ENCODE measurements at regions not wholly inside any gene's neighbourhood (a gene's known extent, or its start where the extent isn't known, plus 50 kb on each side); places are given as distances from the start of the nearest gene placed in this dataset.

DNA sequence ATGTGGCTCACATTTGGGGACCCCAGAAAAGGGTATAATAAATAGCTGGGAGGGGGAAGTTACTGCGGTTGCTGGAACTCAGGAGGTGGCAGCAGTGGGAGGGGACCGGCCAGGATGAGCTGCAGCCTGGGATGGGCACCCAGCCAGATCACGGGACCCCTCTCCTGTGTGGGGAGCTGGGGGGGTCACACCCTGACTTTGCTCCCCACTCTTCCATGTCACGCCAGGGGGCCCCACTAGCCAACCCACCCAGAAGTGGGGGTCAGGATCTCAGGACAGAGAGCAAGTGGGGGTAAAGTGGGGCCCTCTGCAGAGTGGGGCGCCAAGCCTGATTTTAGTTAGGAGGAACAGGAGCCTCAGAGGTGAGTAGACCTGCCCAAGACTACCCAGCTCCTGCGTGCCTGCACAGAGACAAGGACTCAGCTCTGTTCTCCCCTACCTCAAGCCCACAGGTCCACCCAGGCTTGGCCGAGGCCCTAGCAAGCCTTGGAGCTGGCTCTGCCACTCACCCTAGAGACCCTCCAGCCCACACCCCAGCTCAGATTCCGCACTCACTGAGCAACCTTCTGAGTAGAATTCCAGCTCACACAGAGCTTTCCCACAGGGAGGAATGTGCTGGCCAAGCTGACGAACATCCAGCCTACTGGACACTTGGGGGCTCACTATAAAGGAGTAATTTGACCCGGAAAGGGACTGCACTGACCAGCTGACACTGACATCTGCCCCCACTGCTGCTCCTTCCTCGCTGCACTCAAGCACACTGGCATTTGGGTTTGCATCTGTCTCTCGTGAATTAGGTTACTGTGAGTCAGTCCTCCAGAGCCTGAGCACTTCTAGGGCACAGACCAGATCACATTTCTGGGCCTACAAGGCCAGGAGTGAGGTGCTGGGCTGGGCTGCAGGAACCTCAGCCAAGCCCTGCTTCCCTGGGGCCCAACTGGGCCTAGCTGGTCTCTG, 310.1 kb downstream of the C16orf95 start:
- DNase-seq (no peak), ATAC-seq (no peak)
- intact Hi-C loops (cut with micrococcal nuclease): no loop called here

DNA sequence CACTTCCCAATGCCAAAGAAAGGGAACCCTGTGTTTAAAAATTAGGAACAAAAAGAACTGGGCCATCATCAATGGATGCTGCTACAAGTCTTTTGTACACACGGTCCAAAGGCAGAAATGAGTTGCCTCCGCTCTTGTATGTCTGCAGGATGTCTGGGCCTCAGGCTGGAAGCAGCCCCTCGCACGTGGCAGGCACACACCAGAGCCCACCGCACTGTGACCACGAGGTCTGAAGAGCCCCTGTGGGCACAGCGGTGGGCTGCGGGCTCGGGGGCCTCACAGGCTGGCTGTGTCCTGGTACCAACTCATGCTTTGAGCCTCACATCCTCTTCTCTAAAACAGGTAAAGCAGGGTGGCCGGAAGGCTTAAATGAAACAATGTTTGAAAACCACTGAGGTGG, 309.3 kb downstream of the C16orf95 start:
- intact Hi-C loops (cut with micrococcal nuclease): no loop called here
- ATAC-seq (no peak), DNase-seq (no peak)

DNA sequence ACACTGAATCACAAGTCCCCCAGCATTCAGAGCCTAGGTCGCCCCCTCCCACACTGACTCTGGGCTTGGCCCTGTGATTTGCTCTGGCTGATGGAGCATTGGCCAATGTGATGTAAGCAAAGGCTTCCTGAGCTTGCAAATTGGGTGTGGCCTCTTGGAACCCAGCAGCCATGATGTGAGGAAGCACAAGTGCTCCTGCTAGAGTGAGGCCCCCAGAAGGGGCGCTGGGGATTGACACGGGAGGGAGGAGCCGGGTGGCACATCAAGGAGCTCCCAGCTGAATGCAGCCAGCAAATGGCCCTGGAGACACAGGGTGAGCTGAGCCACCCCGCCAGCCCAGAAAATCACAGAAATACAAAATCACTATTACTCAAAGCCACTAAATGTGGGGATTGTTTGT, 308.5 kb downstream of the C16orf95 start:
- DNase-seq: no peak
- no peak for ATAC-seq
- intact Hi-C loops (cut with micrococcal nuclease): no loop called here

DNA sequence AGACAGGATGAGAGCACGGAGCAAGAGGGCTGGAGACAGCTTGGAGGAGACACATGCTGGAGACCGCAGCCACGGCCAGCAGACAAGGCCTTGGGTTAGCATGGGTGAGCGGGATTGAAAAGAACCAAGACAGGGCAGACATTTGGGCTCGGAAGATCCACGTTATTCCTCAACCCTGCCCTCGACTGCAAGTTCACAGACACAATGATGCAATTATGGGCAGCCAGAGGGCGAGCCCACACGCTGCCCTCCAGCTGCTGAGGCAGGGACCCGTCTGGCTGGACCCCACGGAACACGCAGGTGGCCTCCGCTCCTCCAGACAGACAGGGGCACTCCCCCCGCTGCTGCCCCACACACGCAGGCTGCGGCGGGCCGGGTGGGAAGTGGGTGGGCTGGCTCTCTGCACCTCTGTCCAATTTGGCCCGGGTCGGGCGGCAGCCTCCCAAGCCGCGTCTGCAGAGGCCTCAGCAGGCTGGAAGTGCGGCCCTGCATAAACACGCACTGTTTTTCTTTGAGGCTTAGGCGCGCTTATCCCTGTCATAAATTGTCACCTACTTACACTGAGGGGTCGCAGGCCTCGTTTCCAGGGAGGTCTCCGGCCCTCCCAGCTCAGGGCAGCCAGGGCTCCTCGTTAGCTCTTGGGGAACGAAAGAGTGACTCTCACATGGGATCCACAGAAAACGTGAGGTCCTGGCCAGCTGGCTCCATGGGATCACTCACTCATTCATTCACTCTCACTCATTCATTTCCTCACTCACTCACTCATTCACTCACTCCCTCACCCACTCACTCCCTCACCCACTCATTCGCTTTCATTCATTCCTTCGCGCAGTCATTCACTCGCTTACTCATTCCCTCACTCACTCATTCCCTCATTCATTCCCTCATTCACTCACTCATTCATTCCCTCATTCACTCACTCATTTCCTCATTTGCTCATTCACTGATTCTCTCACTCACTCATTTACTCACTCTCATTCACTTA, 303.9 kb downstream of the C16orf95 start:
- intact Hi-C loops (cut with micrococcal nuclease): no loop called here
- peak; percentile 77 for ATAC-seq
- peak; percentile 49 for DNase-seq

DNA sequence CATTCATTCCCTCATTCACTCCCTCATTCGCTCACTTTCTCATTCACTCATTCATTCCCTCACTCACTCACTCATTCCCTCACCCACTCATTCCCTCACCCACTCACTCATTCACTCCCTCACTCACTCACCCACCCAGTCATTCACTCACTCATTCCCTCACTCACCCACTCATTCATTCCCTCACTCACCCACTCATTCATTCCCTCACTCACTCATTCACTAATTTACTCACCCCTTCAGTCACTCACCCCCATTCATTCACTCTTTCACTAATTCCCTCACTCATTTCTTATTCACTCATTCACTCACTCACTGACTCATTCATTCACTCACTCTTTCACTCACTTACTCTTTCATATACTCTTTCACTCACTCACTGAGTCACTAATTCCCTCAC, 303.1 kb downstream of the C16orf95 start:
- DNase-seq (no peak), ATAC-seq (no peak)
- intact Hi-C loops (cut with micrococcal nuclease): no loop called here

DNA sequence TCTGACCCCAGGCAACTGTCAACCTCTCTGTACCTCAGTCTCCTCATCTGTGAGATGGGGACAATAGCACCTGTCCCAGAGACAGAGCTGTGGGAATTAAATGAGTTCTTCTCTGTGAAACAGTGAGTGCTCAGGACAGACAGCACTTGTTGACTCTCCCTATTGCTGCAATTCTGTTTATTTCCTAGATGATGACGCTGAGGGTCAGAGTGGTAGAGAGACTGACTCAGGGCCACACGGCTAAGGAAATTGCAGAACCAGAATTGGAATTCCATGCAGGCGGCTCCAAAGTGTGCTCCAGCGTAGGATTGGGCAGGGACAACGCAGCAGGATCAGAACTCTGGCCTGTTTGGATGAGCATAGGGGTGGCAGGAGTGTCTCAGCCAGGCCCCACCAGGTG, 302.2 kb downstream of the C16orf95 start:
- ATAC-seq: no peak
- intact Hi-C loops (cut with micrococcal nuclease): no loop called here
- no peak for DNase-seq

DNA sequence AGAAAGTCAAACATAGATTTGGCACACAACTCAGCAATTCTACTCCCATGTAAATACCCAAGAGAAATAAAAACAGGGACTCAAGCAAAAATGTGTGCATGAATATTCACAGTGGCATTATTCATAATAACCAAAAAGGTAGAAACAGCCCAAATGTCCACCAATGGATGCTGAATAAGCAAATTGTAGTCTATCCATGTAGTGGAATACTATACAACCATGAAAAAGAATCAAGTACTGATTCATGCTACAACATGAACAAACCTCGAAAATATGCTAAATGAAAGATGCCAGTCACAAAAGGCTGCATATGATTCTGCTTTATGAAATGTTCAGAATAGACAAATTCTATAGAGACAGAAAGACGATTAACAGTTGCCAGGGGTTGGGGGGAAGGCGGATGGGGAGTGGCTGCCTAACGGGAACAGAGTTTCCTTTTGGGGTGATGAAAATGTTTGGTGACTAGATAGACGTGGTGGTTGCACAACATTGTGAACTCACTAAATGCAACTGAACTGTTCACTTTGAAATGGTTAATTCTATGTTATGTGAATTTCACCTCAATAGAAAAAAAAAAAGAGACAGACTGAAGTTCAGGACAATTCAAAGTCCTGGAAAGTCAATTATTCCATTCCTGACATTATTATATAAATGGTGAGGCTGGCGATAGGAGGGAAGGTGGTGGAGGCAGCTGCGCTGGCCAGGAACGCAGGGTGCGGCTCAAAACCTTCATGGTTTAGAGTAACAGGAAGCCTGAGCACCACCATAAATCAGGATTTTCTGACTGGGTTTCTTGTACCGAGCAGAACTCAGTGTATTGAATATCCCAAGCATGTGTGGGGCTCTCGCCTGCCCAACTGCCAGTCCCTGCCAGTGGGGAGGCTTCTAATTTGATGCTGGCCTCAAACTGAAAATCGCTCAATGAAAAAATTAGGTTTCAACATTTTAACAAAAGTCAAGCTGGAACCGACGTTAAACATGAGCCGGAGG, 300.9 kb downstream of the C16orf95 start:
- DNase-seq (no peak), ATAC-seq (no peak)
- intact Hi-C loops (cut with micrococcal nuclease): no loop called here

DNA sequence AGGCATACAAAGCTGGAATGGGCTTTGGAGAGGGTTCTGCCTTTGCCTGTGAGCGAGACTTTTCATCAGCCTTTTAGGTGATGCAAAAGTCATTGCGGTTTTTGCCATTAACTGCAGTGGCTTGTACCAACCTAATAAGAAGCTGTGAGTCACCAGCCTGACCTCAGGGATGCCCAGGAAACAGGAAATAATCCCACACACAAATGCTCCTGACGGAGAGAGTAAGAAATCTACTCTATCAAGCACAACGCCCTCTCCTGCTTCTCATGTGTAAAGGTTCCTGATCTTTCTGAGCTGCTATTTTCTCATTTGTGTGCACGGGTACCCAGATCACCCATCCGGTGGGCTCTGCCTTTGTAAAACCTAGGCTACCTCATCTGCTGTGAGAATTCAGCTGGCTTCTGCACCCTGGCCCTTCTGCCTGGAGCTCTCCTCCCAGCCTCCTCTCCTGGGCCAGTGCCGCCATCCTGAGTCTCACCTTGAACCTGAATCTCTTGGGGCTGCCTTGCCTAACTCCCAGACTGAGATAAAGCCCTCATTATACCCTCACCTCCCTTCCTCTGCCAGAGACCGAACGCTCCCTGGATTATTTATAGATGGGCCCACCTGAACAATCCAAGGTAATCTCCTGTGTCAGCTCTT, 299.7 kb downstream of the C16orf95 start:
- no peak for DNase-seq
- ATAC-seq: no peak
- intact Hi-C loops (cut with micrococcal nuclease): no loop called here

DNA sequence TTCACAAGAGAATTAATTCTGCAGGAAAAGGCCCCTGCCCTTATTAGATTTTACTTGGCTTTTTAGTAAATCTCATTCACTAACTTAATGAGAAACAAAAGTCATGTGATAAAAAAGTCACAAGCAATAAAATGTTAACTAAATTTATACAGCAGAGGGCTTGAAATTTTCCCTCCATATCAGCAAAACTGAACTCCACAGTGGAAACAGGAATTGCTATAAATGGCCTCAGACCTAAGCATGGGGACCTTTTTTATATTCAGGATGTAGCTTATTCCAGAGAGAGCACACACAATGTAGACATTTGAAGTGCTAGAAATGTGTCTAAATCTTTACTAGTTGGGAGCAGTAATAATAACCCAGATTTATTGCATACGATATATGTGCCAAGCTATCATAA, 291.5 kb downstream of the C16orf95 start:
- no peak for ATAC-seq
- intact Hi-C loops (cut with micrococcal nuclease): no loop called here
- DNase-seq: no peak

DNA sequence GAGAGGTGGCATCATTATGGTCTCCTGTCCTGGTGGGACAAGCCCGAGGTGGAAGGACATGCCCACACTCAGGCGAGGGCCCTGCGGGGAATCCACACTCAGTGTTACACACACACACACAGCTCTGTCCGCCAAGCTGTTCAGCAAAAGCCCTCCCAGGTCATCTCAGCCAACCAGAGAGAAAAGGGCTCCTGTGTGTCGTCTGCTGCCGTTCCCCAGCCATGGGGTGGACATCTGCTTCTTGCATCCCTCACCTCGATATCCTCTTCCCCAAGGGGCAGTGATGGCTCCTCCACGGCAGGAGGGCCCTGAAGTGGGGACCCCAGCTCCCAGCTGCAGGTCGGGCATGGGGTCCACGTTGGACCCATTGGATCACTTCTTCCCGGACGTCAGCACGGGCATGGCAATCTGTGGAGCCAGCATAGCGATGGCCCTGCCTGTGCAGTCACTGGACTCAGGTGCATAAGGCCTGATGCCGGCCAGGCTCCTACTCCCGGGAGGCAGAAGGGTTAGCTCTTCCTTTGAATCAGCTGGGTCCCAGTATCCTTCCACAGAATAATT, 290.1 kb downstream of the C16orf95 start:
- intact Hi-C loops (cut with micrococcal nuclease): no loop called here
- DNase-seq (no peak), ATAC-seq (no peak)

DNA sequence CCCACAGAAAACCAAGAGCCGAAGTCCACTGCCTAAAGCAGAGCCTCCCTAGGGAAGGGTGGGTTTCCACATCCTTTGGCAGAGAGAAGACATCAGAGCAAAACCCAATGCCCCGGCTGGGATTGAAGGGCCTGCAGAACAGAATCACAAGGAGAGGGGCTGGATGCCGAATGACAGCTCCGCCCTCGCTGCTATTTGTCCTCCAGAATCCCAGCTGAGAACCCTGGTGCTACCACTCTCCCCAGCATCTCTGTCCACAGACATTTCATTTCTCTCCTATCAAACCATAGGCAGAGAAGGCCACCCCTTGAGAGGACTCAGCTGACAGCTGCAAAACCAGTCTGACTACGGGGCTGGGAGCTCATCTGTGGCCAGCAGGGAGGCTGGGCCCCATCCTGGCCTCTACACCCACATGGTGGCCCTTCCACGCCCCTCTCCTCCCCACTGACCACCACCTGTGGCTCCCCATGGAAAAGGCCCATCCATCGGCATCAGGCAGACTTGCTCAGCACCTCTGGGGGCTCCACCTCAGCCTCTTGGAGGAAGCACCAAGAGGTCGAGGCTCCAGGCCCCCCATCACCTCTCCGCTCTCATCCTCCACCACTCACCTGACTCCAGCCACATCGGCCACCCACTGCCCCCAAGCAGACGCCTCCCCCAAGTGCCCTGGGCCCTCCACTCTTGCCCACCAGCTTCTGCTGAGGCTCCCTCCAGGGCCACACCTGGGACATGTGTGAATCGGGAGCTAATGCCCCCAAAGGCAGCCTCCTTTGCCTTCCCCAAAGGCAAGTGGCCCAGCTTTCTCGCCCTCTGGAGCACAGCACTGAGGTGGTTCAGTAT, 288.5 kb downstream of the C16orf95 start:
- no peak for DNase-seq
- ATAC-seq: no peak
- intact Hi-C loops (cut with micrococcal nuclease): no loop called here

DNA sequence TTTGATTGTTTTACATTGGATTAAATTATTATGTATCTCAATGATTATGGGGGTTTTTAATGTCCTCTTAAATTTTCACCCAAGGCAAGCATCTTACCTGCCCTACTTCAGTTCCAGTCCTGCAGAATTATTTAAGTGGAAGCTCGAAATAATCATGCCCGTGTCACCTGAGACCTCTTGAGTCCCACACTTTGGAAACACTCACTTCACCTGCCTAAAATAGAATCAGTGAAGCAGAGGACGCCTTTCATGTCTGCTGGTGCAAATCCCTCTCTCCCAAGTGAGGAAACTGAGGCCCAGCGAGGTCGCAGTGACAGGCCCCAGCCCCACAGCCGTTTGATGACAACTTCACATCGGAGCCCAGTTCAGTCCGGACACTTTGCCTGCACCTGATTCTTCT, 284.6 kb downstream of the C16orf95 start:
- ATAC-seq (peak; percentile 72), DNase-seq (no peak)
- intact Hi-C loops (cut with micrococcal nuclease): no loop called here

DNA sequence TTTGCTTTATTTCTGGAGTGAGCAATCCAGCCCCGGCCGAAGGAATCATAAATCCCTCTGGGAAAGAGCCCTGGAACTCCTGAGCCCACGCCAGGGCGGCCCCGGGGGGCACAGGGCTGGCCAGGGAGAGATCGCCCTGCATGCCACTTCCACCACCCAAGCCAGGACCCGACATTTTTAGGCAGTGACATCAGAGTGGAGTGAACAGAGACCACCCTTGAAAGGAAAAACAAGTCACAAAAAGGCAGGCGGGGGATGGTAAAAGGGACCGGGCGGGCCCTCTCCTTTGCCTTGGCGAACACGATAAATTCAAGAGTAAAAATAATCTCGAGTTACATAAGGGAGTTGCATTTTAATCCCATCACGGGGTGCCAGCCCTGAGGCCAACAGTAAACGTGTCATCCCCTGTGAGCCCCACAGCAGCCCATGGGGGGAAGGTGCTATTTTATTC, 284.1 kb downstream of the C16orf95 start:
- intact Hi-C loops (cut with micrococcal nuclease): no loop called here
- peak; percentile 71 for ATAC-seq
- DNase-seq: no peak

DNA sequence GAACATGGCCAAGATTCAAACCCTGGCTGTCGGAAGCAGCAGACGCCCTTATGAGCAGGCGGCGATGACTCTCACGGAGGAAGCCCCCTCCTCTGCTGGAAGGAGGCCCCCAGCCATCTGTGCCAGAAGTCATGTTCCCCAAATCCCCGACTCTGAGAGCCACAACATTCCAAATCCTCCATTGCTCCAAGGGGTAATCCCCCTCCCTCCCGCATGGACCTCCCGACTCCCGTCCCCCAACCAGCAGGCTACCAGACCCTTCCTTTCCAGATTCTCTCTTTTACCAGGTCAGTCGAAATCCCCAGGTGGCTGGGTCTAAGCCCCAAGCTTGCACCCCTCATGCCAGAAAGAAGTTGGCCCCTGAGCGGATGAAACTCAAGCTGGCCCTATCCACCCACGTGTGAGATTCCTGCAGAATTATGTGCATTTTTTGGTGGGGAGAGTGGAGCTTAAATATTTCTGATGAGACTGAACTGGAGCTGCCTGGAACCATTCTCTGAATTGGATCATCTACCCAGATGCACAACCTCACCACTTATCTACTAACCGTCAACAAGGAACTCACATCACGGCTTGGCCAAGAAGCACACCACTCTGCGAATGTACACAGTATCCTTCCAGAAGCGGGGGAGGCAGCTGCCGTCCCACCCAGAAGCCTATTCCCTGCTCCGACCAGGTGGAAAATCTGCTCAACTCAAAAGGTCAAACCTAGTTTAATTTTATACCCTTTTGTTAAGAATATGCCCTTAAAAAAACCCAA, 283.5 kb downstream of the C16orf95 start:
- DNase-seq (peak; percentile 67), ATAC-seq (peak; percentile 84)
- intact Hi-C loops (cut with micrococcal nuclease): no loop called here

DNA sequence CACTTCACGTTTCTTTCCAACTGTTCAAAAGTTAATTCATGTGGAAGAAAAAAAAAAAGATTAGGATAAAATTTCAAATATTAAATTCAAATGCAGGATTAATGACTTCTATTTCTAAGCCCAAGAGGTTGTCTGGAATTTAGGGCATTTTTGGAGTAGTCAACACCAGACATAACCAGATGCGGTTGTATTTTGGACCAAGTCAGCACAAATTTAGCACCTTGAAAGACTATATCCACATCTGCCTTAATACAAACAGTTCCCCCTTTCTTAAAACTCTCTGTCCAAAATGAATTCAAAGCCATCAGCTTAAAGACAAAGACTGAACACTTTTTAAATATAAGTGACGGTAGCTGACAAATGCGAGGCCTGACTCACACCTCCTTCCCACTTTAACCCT, 282.9 kb downstream of the C16orf95 start:
- DNase-seq (no peak), ATAC-seq (no peak)
- intact Hi-C loops (cut with micrococcal nuclease): no loop called here

DNA sequence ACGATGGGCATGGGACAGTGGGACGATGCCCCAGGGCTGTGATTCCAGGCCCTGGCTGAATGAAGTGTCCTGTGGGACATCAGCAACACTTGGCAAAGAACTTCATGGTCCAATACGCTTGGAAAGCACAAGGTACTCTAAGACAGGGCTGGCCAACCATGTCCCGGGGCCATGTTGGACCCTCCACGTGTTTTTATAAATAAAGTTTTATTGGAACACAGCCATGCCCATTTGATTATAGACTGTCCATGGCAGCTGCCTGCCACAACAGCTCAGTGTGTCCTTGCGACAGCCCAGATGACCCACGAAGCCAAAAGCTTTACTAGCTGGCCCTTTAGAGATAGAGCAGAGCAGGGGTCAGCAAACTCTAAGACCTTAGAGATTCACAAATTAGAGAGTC, 282.1 kb downstream of the C16orf95 start:
- intact Hi-C loops (cut with micrococcal nuclease): no loop called here
- no peak for ATAC-seq
- no peak for DNase-seq

DNA sequence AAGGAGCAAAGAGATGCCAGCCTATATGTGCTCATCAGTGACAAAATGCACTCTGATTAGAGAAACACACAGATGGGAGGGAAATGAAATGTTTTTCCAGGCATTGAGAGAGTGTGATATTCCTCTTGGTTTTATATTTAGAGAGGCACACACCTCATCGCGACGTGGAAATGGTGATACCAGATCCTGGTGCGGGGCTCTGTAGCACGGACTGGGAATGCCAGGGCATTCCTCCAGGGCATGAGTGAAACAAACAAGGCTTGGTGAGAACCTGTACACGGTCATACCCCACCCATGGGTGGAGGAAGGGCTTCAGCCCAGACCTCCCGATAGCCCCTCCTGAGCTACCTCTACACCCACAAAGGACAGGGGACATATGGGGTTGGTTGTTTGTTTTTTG, 280.2 kb downstream of the C16orf95 start:
- intact Hi-C loops (cut with micrococcal nuclease): no loop called here
- DNase-seq (no peak), ATAC-seq (no peak)

Measured in left ventricle myocardium superior (tissue), 1 donor.